ENCODE measurements at regions not wholly inside any gene's neighbourhood (a gene's known extent, or its start where the extent isn't known, plus 50 kb on each side); places are given as distances from the start of the nearest gene placed in this dataset.
"Not testable (repeated sequence)": the region's sequence is repeated elsewhere in the genome, so short reads cannot be mapped to it uniquely, and the experiment has no call there.

DNA sequence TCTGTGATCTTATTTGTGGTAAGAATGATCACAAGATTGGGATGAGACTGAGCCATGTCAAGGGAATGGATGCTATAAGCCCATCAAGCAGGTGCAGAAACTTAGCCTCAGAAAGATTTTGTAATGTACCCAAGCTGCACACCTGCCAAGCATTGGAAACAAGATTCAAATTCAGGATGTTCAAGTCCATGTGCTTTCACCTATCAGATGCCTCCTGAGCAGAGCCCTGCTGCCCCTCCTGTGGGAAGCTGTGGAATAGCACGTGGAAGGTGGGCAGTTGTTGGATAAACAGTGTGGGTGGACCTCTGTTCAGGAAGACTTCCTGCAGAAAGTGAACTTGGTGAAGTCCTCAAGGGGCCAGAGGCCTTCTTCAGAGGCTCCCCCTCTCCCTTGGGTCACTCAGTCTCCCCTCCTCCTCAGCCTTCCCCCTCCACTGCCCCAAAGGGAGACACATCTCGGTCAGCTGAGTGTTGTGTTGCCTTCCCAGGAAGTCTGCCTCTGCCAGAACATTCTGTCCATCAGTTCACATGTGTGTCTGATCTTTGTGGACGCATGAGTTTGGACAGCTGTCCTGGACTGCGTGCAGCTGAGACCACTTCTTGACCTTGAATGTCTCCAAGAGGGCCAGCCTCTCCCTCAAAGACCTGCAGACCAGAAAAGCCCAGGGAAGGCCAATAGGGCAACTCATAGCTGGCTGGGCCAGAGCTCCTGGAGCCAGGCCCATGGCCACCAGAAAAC, 186.1 kb downstream of the INHBB start:
- no peak for DNase-seq (ENCODE audit: low read depth in 2 of 2)

DNA sequence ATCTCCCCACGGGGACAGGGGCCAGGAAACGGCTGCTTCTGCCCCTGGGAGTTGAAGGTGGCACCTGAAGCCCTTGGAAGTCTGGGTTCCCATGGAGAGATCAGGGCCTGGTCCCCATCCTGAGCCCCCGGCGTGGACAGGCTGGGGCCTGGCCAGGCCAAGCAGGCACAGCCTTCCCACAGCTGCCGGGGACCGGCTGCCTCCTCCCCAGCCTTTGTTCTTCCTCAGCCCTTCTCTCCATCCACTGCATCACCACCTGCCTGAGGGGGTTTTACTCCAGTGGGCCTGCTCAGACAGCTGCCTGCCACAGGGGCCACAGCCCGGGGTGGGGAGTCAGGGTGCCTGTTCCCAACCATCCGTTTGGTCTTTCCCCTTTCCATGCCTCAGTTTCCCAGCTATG, 187.7 kb downstream of the INHBB start:
- no peak for DNase-seq (ENCODE audit: low read depth in 2 of 2)

DNA sequence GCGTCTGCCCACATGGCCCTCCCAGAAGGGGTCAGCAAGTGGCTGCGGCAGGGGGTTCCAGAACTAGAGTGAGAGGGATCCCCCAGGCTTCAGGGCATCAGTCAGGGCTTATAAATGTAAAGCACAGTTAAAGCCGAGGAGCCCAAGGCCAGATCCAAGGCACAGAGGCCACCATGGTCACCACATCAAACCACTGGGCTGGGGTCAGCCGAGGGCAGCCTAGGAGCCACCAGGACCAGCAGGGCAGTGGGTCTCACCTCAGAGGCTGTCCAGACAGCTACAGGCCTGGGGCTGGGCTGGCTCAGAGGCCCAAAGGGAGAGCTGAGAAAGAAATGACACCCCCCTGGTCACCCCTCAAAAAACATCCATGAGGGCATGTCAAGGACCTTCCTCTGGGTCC, 188.5 kb downstream of the INHBB start:
- DNase-seq (ENCODE audit: low read depth in 2 of 2), result no peak

DNA sequence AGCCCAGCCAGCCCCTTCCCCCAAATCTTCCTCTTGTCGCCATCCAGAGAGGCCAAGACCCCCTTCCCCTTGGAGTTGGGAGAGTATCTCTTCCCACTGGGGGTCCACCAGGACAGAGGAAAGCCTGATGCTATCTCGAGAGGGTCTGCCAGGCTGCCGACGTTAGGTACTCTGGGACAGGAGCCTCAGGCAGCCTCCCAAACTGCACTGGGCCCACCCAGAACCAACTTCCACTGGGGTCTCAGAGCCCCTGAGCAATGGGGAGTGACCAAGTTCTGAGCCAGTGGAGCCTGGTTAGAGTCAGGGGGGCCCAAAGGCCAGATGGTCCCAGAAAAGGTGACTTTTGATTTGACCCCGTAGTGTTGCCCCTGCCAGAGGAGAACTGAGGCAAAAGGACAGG, 189.1 kb downstream of the INHBB start:
- DNase-seq (ENCODE audit: low read depth in 2 of 2), result no peak

DNA sequence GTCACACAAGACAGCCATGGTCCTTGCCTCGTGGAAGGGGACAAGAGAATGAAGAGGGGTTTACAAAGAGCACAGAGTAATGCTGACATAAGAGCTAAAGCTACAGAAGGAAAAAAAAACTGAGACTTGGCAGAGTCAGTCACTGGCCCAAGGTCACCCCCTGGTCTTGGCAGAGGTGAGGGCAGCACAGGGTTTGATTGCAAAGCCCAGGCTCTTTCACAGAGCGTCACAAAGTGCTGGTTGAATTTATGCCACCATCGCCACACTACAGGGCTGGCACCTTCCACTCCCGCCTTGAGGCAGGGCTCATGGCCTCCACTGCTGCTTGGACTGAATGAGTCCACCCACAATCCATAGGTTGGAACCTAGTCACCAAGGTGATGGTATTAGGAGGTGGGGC, 190.2 kb downstream of the INHBB start:
- DNase-seq (ENCODE audit: low read depth in 2 of 2), result no peak

GRCh38 chr2:120538691-120539423, 192.9 kb downstream of the INHBB start:
- no peak for DNase-seq (ENCODE audit: low read depth in 2 of 2)

DNA sequence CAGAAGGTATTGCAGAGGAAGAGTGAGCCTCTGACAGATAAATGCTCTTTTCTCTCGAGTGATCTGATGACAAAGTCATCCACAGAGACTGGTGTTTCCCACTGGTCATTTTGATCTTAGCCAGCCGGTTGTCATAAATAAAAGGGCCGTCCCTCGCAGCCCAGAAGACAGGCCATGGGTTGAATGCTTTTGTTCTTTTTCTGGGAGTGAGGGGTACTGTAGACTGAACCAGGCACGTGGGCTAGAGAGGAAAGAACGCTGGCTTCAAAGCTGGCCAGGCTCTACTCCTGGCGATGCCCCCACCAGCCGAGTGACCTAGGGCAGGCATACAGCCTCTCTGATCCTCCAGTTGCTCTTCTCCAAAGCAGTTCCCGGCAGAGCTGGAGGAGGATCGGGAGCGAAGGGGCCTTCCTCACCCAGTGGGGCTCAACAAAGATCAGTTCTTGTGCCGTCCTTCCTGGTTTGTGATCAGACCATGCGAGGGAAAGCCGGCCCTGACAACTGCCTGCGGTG, 193.5 kb downstream of the INHBB start:
- DNase-seq (ENCODE audit: low read depth in 2 of 2), result no peak

GRCh38 chr2:120539937-120540718, 194.2 kb downstream of the INHBB start:
- no peak for DNase-seq (ENCODE audit: low read depth in 2 of 2)

DNA sequence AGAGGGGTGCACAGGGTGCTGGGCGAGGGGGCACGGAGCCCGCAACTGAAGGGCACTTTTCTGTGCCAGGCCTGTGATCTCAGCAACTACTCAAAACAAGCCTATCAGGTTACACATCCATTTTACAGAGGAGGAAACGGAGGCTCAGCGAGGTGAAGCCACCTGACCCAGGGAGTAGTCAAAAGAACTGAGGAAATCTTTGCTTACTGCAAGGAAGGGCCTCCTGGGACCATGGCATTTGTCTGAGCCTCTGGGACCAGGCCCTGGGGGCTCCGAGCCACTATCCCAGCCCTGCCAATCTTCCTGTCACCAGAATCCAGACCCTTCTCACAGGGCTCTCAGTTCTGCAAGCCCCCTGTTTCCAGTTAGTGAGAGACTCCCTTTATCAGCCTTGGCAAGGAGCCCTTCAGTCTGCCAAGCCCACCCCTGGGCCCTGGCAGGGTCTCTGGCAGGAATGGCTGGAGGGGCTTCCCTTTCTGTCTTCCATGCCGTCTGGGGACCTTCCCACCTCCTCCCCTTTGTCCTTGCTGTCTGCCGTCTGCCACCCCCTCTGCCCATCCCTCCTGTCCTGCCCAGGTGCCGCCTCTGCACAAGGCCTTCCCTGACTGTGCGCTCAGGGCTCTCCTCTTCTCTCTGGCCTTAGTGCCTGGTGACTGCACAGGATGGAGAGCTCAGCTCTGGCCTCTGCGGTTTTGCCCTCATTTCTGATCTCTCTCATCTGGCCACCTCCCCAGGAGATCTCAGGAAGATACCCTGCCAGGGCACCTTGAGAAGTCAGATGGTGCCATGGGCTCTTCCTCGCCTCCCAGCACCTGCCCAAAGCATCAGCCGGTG, 194.7 kb upstream of the GLI2 start:
- no peak for DNase-seq (ENCODE audit: low read depth in 2 of 2)

GRCh38 chr2:120541553-120541932, 194.1 kb upstream of the GLI2 start:
- no peak for DNase-seq (ENCODE audit: low read depth in 2 of 2)

DNA sequence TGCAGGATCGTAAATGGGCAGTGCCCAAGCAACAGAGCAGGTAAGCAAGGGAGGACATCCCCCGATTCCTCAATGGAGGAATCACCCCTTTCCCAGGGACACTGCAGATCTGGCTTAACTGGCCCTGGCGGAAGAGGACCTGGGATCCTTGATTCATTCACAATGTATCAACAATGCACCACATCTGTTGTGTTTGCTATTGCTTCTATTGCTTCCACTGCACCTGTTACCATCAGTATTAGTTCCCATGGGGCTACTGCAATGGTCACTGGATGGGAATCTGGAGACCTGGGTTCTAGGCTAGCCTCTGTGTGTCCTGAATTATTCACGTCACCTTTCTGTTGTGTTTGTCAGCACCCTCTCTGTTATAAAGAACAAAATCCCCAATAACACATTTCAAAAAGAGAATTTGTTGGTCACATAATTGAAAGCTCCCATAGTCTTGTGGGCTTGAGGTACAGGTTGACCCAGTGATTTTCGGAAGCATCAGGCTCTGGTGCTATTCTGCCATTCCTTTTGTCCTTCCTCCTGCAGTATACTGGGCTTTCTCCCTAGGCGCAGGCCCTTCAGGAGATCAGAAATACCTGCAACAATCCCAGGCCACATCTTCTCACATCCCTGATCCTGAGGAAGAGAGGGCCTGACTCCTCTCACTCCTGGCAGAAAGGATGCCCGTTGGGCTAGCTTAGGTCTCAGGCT, 193.5 kb upstream of the GLI2 start:
- DNase-seq (ENCODE audit: low read depth in 2 of 2), result no peak

DNA sequence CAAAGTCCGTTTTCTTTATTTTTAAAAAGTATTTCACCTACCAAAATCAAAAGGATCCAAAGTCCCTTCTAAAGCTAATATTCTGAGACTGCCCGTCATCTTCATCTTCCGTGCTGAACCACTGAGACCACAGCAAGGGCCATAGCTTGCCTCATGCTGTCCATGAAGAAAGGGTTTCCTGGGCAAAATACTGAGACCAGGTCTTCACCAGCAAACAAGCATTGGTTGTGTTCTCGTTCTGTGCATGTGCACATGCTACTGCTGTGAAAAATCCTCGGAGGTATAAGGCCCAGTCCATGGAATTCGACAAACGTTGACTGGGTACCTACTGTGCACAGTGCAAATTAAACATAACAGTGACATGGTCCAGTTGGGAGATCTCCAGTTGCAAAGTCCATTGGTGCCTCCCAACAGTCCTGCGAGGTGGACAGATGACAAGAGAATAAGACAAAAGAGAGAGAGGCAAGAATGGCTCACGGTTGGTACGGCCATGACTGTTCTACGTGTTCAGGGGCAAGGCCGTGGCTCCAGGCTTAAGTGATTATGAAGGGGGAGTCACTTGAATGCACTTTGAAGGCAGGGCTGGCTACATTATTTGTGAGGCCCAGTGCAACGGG, 192.6 kb upstream of the GLI2 start:
- DNase-seq (ENCODE audit: low read depth in 2 of 2), result no peak

GRCh38 chr2:120543899-120544298, 191.8 kb upstream of the GLI2 start:
- no peak for DNase-seq (ENCODE audit: low read depth in 2 of 2)

DNA sequence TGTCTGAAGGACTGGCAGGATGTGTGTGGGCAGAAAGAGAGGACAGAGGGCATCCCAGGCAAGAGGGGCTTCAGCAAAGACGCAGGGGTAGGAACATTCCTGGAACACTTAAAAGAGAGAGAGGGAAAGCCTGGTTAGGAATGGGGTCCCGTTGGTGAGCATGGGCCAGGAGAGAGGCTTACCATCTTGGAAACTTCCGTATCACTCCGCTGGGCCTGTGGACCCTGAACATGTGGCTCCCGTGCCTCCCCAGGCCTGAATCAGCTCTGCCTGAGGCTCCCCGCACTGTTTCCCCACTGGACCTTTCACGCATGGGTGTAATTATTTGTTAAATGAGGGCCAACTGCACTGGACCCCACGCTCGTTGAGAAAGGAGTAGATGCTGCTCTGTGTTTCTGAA, 191.1 kb upstream of the GLI2 start:
- no peak for DNase-seq (ENCODE audit: low read depth in 2 of 2)

- DNase-seq (ENCODE audit: low read depth in 2 of 2), result not testable (repeated sequence)
These were observed 190.7 kb upstream of the GLI2 start for GRCh38 chr2:120545007-120545406.

DNA sequence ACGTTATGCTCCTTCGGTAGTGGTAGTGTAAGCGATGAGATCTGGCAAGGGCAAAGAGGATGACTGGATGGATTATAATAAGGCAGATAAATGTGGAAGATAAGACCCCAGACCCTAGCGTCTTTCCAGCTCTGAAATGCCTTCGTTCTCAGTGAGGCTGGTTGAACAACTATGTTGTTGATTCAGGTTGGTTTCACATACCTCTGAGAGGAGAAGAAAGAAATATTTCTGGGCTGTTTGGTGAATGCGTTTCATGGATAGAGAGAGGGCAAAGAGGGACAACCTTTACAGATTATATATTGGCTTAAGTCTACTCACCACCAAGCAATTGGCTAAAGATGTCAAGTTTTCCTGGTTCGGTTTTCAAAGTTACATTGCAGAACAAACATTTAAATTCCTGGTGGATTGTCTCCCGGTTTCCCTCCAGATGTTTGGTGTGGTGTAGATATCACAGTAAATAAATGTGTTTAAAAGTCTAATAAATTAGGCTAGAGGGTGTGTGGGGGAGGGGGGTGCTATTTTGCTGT, 190.1 kb upstream of the GLI2 start:
- no peak for DNase-seq (ENCODE audit: low read depth in 2 of 2)

DNA sequence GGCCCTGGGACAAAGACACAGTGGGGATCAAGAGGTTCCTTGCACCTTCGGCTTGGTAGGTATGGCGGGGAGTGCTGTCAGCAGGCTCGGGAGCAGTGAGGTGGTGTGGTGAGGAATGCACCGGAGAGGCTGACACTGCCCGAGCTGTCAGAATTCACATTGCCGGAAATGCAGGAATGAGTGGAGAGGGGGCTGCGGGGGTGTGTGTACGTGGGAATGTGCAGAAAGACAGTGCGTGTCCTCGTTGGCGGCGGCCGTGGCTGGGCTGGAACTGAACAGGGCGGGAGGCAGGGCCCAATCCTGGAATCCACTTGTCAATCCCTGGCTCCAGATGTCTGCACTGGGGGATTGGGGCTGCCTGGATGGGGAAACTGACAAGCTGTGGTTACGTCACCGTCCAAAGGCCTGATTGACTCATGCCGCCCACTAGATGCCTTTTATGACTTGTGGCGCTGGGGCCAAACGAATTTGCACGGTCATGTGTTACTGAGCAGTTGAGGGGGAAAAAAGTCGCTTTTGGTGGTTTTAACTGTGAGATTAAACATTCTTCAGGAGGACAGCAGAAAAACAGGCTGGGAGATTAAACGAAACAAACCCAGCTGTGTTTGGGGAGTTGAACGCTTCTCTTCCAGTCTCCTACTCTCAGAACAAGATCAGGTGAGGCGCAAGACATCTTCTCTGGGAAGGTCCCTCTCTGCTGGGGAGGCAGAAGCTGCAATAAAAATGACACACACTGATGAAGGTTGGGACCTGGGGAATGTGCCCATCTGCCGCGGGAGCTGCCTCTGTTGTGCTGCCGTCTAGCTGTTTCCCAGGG, 189.4 kb upstream of the GLI2 start:
- no peak for DNase-seq (ENCODE audit: low read depth in 2 of 2)

- no peak for DNase-seq (ENCODE audit: low read depth in 2 of 2)
These were observed 188.7 kb upstream of the GLI2 start for GRCh38 chr2:120546865-120547390.

DNA sequence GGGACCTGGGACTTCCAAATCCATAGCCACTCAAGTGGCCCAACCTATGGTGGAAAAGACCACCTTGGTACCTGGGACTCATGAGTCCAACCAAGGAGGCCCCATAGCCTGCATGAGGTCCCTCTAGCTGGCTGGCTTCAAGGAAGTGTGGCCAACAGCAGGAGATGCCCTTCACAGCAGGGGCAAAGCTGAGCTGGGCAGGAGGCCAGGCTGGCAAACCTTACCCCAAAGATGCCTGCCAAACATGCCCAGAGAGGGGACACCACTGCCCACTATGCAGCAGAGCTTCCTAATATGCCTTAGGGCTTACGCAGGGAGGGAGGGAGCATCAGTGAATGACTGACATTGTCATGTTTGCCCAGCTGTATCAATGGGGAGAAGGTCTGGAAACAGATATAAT, 188.0 kb upstream of the GLI2 start:
- no peak for DNase-seq (ENCODE audit: low read depth in 2 of 2)
